IMR-90 (cell line): ENCODE measurements at regions not wholly inside any gene's neighbourhood (a gene's known extent, or its start where the extent isn't known, plus 50 kb on each side); places are given as distances from the start of the nearest gene placed in this dataset.

Experiments used
- ATAC-seq: fragments of 200-7000 bp; cut with Tn5 transposase; 2 replicates; pipeline ENCODE4 v1.9.1; 2020; ENCODE audit warnings: low read depth, mild to moderate bottlenecking, moderate library complexity
- BruUV-seq: library from RNA; stranded (reverse); fragments of 400-500 nt; replicated peaks from 2 replicates; lab custom pipeline; 2021; lab: Mats Ljungman, UMichigan
- CTCF ChIA-PET: fragments of 300-600 bp; formaldehyde crosslinking; extraction: SDS; loops from one replicate; lab custom pipeline; 2021; ENCODE audit warnings: antibody characterized with exemption; lab: Yijun Ruan, JAX
- POLR2A ChIA-PET: fragments of 300-600 bp; sonication (Branson Sonifier 250); formaldehyde crosslinking; loops from one replicate; lab custom pipeline; 2022; ENCODE audit warnings: antibody characterized with exemption; ENCODE audit not compliant: unreplicated experiment; lab: Charles Lee
- DNase-seq: peaks from one replicate; pipeline ENCODE4 v3.0.0; 2013
- H2AFZ ChIP-seq: replicated peaks from 2 replicates; pipeline ENCODE3; 2013; ENCODE audit warnings: low read length, mild to moderate bottlenecking; ENCODE audit not compliant: poor library complexity
- H2AK5ac ChIP-seq: 2 replicates; pipeline ENCODE4 v1.6.1; 2013; ENCODE audit warnings: low read depth, low read length, inconsistent platforms
- H2AK9ac ChIP-seq: replicated peaks from 2 replicates; pipeline ENCODE3; 2013; ENCODE audit warnings: mild to moderate bottlenecking, low read depth, low read length, moderate library complexity; ENCODE audit not compliant: poor library complexity
- H2BK120ac ChIP-seq: 2 replicates; pipeline ENCODE4 v1.6.1; 2013; ENCODE audit warnings: low read depth, low read length, inconsistent platforms
- H2BK15ac ChIP-seq: 3 replicates; pipeline ENCODE4 v1.6.1; 2013; ENCODE audit warnings: low read depth, low read length, inconsistent platforms
- H2BK20ac ChIP-seq: 2 replicates; pipeline ENCODE4 v1.6.1; 2013; ENCODE audit warnings: low read depth, mild to moderate bottlenecking, inconsistent platforms, low read length, moderate library complexity
- H2BK5ac ChIP-seq: 2 replicates; pipeline ENCODE4 v1.6.1; 2013; ENCODE audit warnings: mild to moderate bottlenecking, low read depth, low read length, inconsistent platforms; ENCODE audit not compliant: poor library complexity, severe bottlenecking
- H3K14ac ChIP-seq: replicated peaks from 2 replicates; pipeline ENCODE4 v1.6.1; 2013; ENCODE audit warnings: low read depth, low read length, inconsistent platforms
- H3K18ac ChIP-seq: 2 replicates; pipeline ENCODE4 v1.6.1; 2013; ENCODE audit warnings: low read depth, low read length, control low read depth
- H3K23ac ChIP-seq: 2 replicates; pipeline ENCODE4 v1.6.1; 2013; ENCODE audit warnings: low read depth, low read length, inconsistent platforms
- H3K27ac ChIP-seq: 2 replicates; pipeline ENCODE4 v1.5.1; 2013; ENCODE audit warnings: mild to moderate bottlenecking, control low read depth, low read length; ENCODE audit not compliant: insufficient read depth
- H3K27me3 ChIP-seq: 2 replicates; pipeline ENCODE4 v1.6.1; 2013; ENCODE audit warnings: low read length; ENCODE audit not compliant: control insufficient read depth, insufficient read depth
- H3K36me3 ChIP-seq: 2 replicates; pipeline ENCODE4 v1.6.1; 2013; ENCODE audit warnings: low read length, mixed read lengths; ENCODE audit not compliant: control insufficient read depth, insufficient read depth
- H3K4ac ChIP-seq: 2 replicates; pipeline ENCODE4 v1.6.1; 2013; ENCODE audit warnings: low read depth, low read length, inconsistent platforms
- H3K4me1 ChIP-seq: 2 replicates; pipeline ENCODE4 v1.6.1; 2013; ENCODE audit warnings: low read length, mixed read lengths; ENCODE audit not compliant: control insufficient read depth, insufficient read depth
- H3K4me2 ChIP-seq: 2 replicates; pipeline ENCODE4 v1.6.1; 2013; ENCODE audit warnings: low read depth, mild to moderate bottlenecking, control low read depth, low read length, moderate library complexity
- H3K4me3 ChIP-seq: 2 replicates; pipeline ENCODE4 v1.5.1; 2013; ENCODE audit warnings: low read depth, mild to moderate bottlenecking, control low read depth, low read length, moderate library complexity; ENCODE audit not compliant: insufficient read depth
- H3K56ac ChIP-seq: 2 replicates; pipeline ENCODE4 v1.6.1; 2013; ENCODE audit warnings: low read length, inconsistent platforms; ENCODE audit not compliant: insufficient read depth; ENCODE audit errors: extremely low read depth
- H3K79me1 ChIP-seq, 2 experiments: 2 replicates each; pipeline ENCODE4 v1.6.1; 2013; ENCODE audit warnings: low read length in 2 of 2, inconsistent platforms in 1 of 2, low read depth in 1 of 2
- H3K9ac ChIP-seq: 2 replicates; pipeline ENCODE4 v1.6.1; 2013; ENCODE audit warnings: low read depth, low read length, control low read depth
- H3K9me1 ChIP-seq: 2 replicates; pipeline ENCODE4 v1.6.1; 2013; ENCODE audit warnings: low read length, inconsistent platforms; ENCODE audit not compliant: insufficient read depth
- H3K9me3 ChIP-seq: 2 replicates; pipeline ENCODE4 v1.6.1; 2013; ENCODE audit warnings: low read length; ENCODE audit not compliant: control insufficient read depth, insufficient read depth
- H4K20me1 ChIP-seq: 2 replicates; pipeline ENCODE4 v1.6.1; 2013; ENCODE audit warnings: low read length, inconsistent platforms; ENCODE audit not compliant: insufficient read depth
- H4K5ac ChIP-seq: 2 replicates; pipeline ENCODE4 v1.6.1; 2013; ENCODE audit warnings: mild to moderate bottlenecking, low read depth, low read length, control low read depth
- H4K8ac ChIP-seq, 2 experiments: 2 replicates each; pipeline ENCODE4 v1.6.1; 2013; ENCODE audit warnings: low read depth in 2 of 2, low read length in 2 of 2, control low read depth in 1 of 2, inconsistent platforms in 1 of 2
- H4K91ac ChIP-seq: 2 replicates; pipeline ENCODE4 v1.6.1; 2013; ENCODE audit warnings: low read depth, low read length, inconsistent platforms; ENCODE audit not compliant: insufficient read depth
- CEBPB ChIP-seq: IDR thresholded peaks from 2 replicates; pipeline ENCODE4 v1.6.1; 2012; ENCODE audit warnings: low read depth, low read length, improper control_type of control experiment
- MAFK ChIP-seq: IDR thresholded peaks from 2 replicates; pipeline ENCODE4 v1.6.1; 2012; ENCODE audit warnings: low read depth, low read length, improper control_type of control experiment
- WGBS, 2 experiments: methylation state at CpG; one replicate each; pipeline versions ENCODE4 v1.1.5 to v1.1.7; 2013; ENCODE audit warnings: missing lambda C conversion rate in 2 of 2; ENCODE audit not compliant: insufficient read length in 1 of 2; ENCODE audit errors: extremely low coverage in 2 of 2; 5-methylcytosine and 5-hydroxymethylcytosine counted together
- dilution Hi-C: fragments of 300-500 bp; cut with HindIII; formaldehyde crosslinking; loops from one replicate; pipeline ENCODE4 v1.14.3; 2018; ENCODE audit warnings: low sequenced_read_pairs; ENCODE audit not compliant: unreplicated experiment
- in situ Hi-C: fragments of 300-500 bp; cut with MboI; formaldehyde crosslinking; loops from 3 replicates; pipeline ENCODE4 v1.14.3; 2019; ENCODE audit warnings: low sequenced_read_pairs, inconsistent platforms, mixed read lengths
- intact Hi-C: fragments of 100-400 bp; cut with micrococcal nuclease; formaldehyde crosslinking; loops from 2 replicates; pipeline ENCODE4 v1.10.0; 2022

DNA sequence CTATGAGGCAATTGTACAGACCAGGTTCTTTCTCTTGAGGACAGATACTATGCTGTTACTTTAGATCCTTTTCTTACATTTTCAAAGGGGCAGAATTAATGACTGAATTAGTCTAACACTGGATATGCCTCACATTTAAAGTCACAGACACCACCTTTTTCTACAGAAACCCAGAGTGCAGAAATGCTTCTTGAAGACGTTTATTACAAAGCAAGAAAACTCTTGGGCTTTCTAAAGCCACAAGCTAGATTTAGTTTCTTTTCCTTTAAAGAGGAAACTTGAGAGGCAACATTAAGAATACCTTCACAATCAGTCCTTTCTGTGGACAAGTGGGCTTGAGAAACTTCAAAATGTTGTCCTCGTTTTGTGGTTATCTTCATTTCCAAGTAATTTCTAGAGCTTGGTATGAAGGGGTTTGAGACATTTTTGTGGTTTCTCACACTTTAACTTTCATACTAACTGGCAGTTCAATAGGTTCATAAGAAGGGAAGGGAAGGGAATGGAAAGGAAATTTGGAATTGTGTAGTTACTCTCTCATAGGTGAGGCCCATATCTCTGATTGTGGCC lies 527.4 kb downstream of the RASEF start:
- no peak overlapping the region for H3K27ac ChIP-seq
- H3K79me1 ChIP-seq: no peaks in the 10 kb centered on the region
- no peak overlapping the region for H3K56ac ChIP-seq
- no CpG with 5 or more reads among the region's 2 CpGs for WGBS, 2 experiments
- POLR2A ChIA-PET: no interaction called here
- no peak overlapping the region for H3K23ac ChIP-seq
- no TSS peak for BruUV-seq
- ATAC-seq: no peak
- no peaks in the 10 kb centered on the region for H3K27me3 ChIP-seq
- H3K18ac ChIP-seq: no peak overlapping the region
- no peak overlapping the region for H2BK5ac ChIP-seq
- H3K4me3 ChIP-seq: no peak overlapping the region
- no peak overlapping the region for H3K9ac ChIP-seq
- H2AK9ac ChIP-seq: no peak overlapping the region
- TF ChIP-seq CEBPB (no peak), MAFK (no peak)
- H3K9me3 ChIP-seq: no peaks in the 10 kb centered on the region
- in situ Hi-C loops (no loop called here), dilution Hi-C loops (no loop called here), intact Hi-C loops (no loop called here)
- no peak overlapping the region for H2AK5ac ChIP-seq
- H3K4ac ChIP-seq: no peak overlapping the region
- no peaks in the 10 kb centered on the region for H3K36me3 ChIP-seq
- no peak overlapping the region for H2BK120ac ChIP-seq
- H4K5ac ChIP-seq: no peak overlapping the region
- no peaks in the 10 kb centered on the region for H4K20me1 ChIP-seq
- H3K9me1 ChIP-seq: no peaks in the 10 kb centered on the region
- H2AFZ ChIP-seq: no peak overlapping the region
- no peak overlapping the region for H3K4me2 ChIP-seq
- H2BK15ac ChIP-seq: no peak overlapping the region
- CTCF ChIA-PET: interaction anchor here (1.7 kb wide), 1 partner anchor 71 kb away, joined by 8 read pairs; no protein-coding TSS in a partner anchor
- no peak overlapping the region for H2BK20ac ChIP-seq
- no peak overlapping the region for H4K8ac ChIP-seq
- no peak for DNase-seq
- no peak overlapping the region for H4K91ac ChIP-seq
- no peak overlapping the region for H3K14ac ChIP-seq
- no peaks in the 10 kb centered on the region for H3K4me1 ChIP-seq
